Liver (tissue), 3 donors: ENCODE measurements at regions not wholly inside any gene's neighbourhood (a gene's known extent, or its start where the extent isn't known, plus 50 kb on each side); places are given as distances from the start of the nearest gene placed in this dataset.

ENCODE experiments used
- CTCF ChIP-seq: fragments of 150-350 bp; IDR thresholded peaks from 2 replicates; pipeline ENCODE4 v1.5.1; 2017; ENCODE audit warnings: improper control_type of control experiment, low read depth, low read length; ENCODE audit not compliant: missing input control
- FOXA1 ChIP-seq: IDR thresholded peaks from 2 replicates; pipeline ENCODE4 v1.6.1; 2016; ENCODE audit warnings: antibody characterized with exemption
- GABPA ChIP-seq, 2 donors: IDR thresholded peaks in 1 of 2; conservative IDR thresholded peaks in 1 of 2; 2 replicates each; pipeline ENCODE4 v1.6.1; 2016; ENCODE audit warnings: antibody characterized with exemption in 2 of 2, mild to moderate bottlenecking in 1 of 2, moderate library complexity in 1 of 2
- HNF4G ChIP-seq: IDR thresholded peaks from 2 replicates; pipeline ENCODE4 v1.6.1; 2016; ENCODE audit warnings: antibody characterized with exemption
- MAX ChIP-seq: IDR thresholded peaks from 2 replicates; pipeline ENCODE4 v1.6.1; 2016; ENCODE audit warnings: antibody characterized with exemption
- SP1 ChIP-seq: IDR thresholded peaks from 2 replicates; pipeline ENCODE4 v1.6.1; 2018; ENCODE audit warnings: antibody characterized with exemption, mild to moderate bottlenecking
- TAF1 ChIP-seq: conservative IDR thresholded peaks from 2 replicates; pipeline ENCODE4 v1.6.1; 2016; ENCODE audit warnings: antibody characterized with exemption, mild to moderate bottlenecking
- YY1 ChIP-seq: IDR thresholded peaks from 2 replicates; pipeline ENCODE4 v1.6.1; 2016; ENCODE audit warnings: antibody characterized with exemption, mild to moderate bottlenecking
- donor health status: healthy.
- donor health status: healthy.

- TF ChIP-seq FOXA1 (no peak), CTCF (no peak), GABPA (IDR thresholded peaks at IDR 0.05 in 1 of 2, conservative IDR thresholded peaks at IDR 0.05 in 1 of 2) (no peak), TAF1 (no peak), YY1 (no peak), SP1 (no peak), MAX (no peak), HNF4G (no peak)
These were observed 88.5 kb upstream of the PTPN1 start for GRCh38 chr20:50421356-50422340.
